ENCODE measurements at regions not wholly inside any gene's neighbourhood (a gene's known extent, or its start where the extent isn't known, plus 50 kb on each side); places are given as distances from the start of the nearest gene placed in this dataset.

DNA sequence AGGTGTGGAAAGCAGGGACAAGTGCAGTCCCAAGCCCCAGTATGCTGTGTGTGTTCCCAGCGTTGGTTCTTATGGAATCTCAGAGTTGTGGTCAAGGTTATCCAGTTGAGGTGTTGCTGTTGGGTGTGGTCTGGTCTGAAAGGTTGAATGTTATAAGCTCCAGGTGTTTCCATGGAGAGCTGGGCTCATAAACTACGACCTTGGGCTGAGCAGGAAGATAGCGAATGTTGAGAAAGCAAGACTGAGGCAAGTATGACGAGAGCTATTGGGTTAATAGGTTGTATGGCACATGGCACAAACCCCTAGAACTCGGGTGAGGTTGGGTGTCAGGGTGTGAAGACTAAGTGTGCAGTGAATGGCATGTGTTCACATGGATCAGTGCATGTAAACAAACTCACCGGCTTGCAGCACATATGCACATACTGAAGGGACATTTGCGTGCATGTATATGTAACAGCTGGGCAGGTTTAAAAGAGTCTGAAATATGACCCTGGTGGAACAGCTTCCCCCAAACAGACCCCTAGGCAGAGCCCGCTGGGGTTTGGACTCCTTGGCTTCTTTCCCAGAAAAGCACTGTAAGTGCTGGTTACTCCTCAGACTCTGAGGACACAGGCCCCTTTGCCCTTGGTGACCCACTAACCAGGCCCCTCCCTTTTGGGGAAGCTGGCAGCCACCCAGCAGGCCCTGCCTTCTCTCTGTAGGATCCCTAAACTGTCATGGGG is 117.5 kb downstream of the NAV1 start:
- DNase-seq (ENCODE audit: low read depth), result no peak

DNA sequence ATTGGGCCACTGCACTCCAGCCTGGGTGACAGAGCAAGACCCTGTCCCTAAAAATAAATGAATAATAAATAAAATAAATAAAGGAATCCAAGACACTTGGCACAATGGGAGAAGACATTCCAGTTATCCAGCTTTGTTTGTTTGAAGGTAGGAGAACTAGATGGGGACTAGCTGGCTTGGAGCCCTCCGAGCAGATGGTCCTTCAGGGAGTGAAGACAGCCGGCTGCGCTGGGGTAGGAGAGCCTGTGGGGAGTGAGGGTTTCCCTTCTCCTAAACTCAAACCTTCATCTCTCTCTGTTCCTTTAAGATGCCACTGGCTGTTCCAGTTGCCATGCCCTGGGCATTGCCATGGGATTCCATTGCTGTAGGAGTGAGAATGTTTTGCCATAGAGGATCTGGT is 120.6 kb downstream of the NAV1 start:
- DNase-seq (ENCODE audit: low read depth), result no peak

- no peak for DNase-seq (ENCODE audit: low read depth)
Measured at GRCh38 chr1:201660931-201661822, 122.2 kb downstream of the NAV1 start.

GRCh38 chr1:201661823-201662359 is 123.0 kb downstream of the NAV1 start:
- no peak for DNase-seq (ENCODE audit: low read depth)

GRCh38 chr1:201662646-201663045 is 123.7 kb downstream of the NAV1 start:
- DNase-seq (ENCODE audit: low read depth), result no peak

DNA sequence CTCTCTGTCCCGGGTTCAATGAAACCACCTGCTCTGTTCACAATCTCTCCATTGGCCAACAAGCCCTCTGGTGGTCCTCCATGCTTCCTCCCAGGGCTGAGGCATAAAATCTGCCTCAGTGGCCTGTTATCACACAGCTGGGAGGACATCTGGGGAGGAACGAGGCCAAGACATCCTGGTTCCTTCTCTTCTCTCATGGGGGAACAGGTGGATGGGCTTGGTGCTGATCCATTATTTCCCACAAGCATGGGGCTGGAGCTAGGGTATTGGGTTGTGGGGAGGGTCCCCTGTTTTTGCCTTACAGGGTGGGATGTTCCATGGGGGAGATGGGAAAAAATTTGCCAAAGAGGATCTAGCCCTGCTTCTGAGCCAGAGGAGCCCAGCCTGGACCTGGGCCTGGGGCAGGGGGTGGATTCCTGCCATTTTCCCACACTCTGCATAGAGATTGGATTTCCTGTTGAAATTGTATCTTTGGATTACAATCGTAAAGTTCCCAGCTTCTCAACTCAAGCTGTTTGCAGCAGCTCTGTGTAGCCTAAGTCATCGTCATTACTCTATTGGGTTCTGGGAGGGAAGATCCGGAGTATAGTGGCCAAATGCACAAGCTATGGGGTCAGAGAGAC is 124.7 kb downstream of the NAV1 start:
- DNase-seq (ENCODE audit: low read depth), result no peak

- no peak for DNase-seq (ENCODE audit: low read depth)
Measured at GRCh38 chr1:201665036-201665435, 126.1 kb downstream of the NAV1 start.

DNA sequence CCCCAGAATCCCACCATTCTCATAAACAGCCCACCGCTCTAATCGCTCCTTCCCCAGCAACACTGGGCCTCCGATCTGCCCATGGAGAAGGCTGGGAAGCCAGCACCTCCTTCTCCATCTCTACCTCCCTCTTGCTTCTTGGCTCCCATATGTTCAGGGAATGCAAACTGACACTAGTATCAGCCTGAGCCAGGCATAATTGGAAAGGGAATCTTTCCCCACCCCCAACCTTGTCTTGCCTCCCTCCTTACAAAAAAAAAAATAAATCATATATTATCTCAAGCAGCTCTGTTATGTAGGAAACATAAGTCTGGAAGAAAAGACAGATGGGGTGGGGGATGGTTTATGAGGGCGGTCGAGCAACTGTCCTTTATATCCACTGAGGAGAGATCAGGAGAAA is 127.2 kb downstream of the NAV1 start:
- no peak for DNase-seq (ENCODE audit: low read depth)

GRCh38 chr1:201666645-201667044 is 127.7 kb downstream of the NAV1 start:
- no peak for DNase-seq (ENCODE audit: low read depth)

DNA sequence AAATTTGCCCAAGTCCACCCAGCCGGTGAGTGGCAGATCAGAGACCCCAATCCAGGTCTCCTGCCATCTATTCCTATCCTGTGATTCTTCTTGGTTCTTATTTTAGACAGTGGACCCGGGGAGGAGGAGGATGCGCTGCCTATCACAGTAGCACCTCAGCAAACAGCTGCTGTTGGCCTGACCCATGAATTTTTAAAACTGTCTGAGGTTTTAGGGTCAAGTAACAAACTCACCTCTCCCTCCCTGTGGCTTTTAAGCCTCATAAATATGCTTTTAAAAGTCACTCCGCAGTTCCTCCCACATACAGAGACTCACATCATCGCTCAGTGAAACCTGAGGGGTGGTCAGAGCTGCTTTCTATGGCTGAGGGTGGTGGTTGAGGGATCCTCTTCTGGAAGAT is 128.6 kb downstream of the NAV1 start:
- no peak for DNase-seq (ENCODE audit: low read depth)

- no peak for DNase-seq (ENCODE audit: low read depth)
Measured at GRCh38 chr1:201670517-201670916, 131.6 kb downstream of the NAV1 start.

DNA sequence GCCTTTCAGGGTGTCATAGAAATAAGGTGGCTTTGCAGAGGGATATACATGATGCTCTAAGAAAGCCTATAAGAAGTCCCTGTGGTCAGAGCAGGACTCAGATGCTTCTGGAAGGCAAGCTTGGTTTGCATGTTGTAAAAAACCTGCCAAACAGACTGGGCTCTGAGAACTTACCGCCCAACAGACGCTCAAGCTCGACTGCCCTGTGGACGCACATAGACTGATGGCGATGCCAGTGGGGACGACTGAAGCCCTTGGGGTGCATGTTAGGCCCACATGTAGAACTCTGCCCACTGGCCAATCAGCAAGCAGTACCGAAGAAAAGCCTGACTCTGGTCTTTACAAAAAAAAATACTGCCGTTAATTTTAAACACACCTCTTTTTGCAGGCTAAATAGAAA is 133.8 kb downstream of the NAV1 start:
- DNase-seq (ENCODE audit: low read depth), result no peak

DNA sequence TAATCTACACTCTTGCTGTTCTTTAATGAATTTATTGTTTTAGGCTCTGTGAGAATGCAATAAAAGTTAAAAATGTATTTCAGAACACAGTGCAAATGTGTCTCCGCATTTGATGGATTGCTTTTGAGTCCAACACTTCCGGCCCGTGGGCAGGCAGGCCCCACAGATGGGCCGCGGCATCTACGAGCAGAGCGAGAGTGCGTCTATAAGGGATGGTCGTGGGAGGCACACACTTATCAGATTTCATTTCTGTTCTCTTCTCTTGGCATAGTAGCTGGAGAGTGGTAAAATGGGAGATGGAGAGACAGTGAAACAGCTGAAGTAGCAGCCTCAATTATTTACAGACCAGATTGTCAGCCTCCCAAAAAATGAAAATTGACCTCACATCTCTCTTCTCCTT is 134.2 kb downstream of the NAV1 start:
- DNase-seq (ENCODE audit: low read depth), result no peak

GRCh38 chr1:201673915-201674314 is 135.0 kb downstream of the NAV1 start:
- DNase-seq (ENCODE audit: low read depth), result no peak

GRCh38 chr1:201675143-201675542 is 136.2 kb downstream of the NAV1 start:
- no peak for DNase-seq (ENCODE audit: low read depth)

DNA sequence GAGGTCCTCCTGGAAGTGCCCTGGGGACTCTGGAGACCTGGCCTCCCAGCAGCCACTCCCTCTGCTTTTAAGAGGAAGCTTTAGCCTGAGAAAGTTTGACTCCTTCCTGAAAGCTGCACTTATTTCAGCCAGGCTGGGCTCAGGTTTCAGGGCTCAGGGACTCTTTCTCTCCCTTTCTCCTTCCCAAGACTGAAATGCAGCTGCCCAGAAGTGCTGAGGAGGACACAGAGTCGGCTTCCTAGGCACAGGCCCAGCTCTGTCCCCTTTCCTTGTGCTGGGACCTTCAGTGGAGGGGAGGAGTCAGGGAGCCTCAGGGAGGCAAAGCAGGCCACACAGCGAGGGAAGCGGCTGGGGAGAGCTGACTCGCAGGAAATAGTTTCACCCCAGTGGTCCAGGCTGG is 137.3 kb downstream of the NAV1 start:
- DNase-seq (ENCODE audit: low read depth), result no peak

DNA sequence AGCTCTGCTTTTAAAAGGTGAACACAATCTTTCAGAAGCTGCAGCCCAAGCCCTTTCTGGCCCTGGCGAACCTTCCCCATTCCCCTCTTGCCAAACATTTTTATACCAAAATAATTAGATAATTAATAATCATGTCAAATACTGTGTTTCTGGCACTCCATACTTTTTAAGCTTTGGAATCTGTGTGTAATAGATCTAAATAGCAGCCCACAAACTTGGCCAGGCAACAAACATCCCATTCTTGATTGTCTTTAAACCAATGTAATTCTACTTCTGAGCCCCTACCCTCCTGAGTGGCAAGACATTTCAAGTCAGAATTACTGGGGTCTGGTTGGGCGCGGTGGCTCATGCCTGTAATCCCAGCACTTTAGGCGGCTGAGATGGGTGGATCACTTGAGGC is 137.7 kb downstream of the NAV1 start:
- DNase-seq (ENCODE audit: low read depth), result no peak

- DNase-seq (ENCODE audit: low read depth), result no peak
Measured at GRCh38 chr1:201678264-201679101, 139.6 kb downstream of the NAV1 start.

GRCh38 chr1:201681375-201681774 is 142.4 kb downstream of the NAV1 start:
- DNase-seq (ENCODE audit: low read depth), result no peak

GRCh38 chr1:201682964-201683363 is 144.0 kb downstream of the NAV1 start:
- no peak for DNase-seq (ENCODE audit: low read depth)

GRCh38 chr1:201683397-201683796 is 144.5 kb downstream of the NAV1 start:
- no peak for DNase-seq (ENCODE audit: low read depth)

DNA sequence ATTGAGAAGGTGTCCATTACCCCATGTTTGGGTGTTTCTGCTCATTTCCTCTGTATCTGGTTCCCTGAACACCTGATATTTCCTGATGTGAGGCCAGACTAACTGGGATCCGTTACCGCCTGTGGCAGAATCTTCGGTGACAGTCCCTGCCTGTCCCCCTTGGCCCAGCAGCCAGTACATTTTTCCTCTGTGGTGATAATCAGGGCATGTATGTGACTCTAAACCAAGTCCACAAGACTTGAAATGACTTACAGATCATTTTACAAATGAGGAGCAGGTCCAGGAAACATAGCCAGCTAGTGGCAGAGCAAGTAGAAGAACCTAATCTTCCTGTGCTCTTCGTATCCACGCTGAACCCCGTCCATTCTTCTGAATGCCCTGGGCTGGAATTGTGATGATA is 143.5 kb upstream of the IPO9 start:
- DNase-seq (ENCODE audit: low read depth), result no peak
